Activated T-helper 17 cell treated with anti-CD3 and anti-CD28 coated beads, Interleukin-2, amount 50 U/mL, for 72 hours (primary cell): ENCODE measurements at regions not wholly inside any gene's neighbourhood (a gene's known extent, or its start where the extent isn't known, plus 50 kb on each side); places are given as distances from the start of the nearest gene placed in this dataset.

Experiments
- ATAC-seq: fragments of 150-1000 bp; cut with Tn5 transposase; replicated peaks from 2 replicates; pipeline ENCODE4 v1.10.0; 2021; ENCODE audit warnings: mild to moderate bottlenecking, moderate library complexity
- H3K27ac Mint-ChIP-seq: one replicate; pipeline ENCODE4 v1.8.0; 2022; ENCODE audit warnings: mixed read lengths
- H3K27me3 Mint-ChIP-seq: one replicate; pipeline ENCODE4 v1.8.0; 2022; ENCODE audit warnings: mixed read lengths
- H3K36me3 Mint-ChIP-seq: one replicate; pipeline ENCODE4 v1.8.0; 2022; ENCODE audit warnings: low read depth, mild to moderate bottlenecking, mixed read lengths
- H3K4me1 Mint-ChIP-seq: one replicate; pipeline ENCODE4 v1.8.0; 2022; ENCODE audit warnings: mixed read lengths
- H3K4me3 Mint-ChIP-seq: one replicate; pipeline ENCODE4 v1.8.0; 2022; ENCODE audit warnings: mild to moderate bottlenecking, mixed read lengths
- H3K9me3 Mint-ChIP-seq: one replicate; pipeline ENCODE4 v1.8.0; 2022; ENCODE audit warnings: mixed read lengths

DNA sequence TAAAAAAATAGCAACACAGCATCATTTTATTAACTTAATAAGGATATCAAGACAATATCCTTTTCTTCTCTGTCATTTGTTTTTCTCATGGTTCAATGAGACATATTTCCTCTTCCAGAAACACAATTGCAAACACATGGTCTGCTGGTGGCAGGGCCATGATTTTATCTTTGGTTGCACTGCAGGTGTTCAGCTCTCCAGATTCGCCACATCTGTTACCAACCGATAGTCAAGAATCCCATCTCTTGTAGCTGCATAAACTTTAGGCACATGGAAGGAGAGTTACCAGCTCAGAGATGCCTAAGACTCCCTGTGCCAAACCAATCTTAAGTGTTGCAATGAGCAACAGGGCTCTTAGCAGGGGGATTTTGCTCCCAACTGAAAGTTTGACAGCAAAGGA lies 1303.2 kb upstream of the CELF4 start:
- Mint-ChIP-seq H3K4me3 (no peak overlapping the region), H3K27ac (no peak overlapping the region), H3K36me3 (no peaks in the 10 kb centered on the region), H3K27me3 (peaks cover 3% of the 10 kb centered on the region), H3K4me1 (no peaks in the 10 kb centered on the region), H3K9me3 (no peaks in the 10 kb centered on the region)
- ATAC-seq, result no peak

DNA sequence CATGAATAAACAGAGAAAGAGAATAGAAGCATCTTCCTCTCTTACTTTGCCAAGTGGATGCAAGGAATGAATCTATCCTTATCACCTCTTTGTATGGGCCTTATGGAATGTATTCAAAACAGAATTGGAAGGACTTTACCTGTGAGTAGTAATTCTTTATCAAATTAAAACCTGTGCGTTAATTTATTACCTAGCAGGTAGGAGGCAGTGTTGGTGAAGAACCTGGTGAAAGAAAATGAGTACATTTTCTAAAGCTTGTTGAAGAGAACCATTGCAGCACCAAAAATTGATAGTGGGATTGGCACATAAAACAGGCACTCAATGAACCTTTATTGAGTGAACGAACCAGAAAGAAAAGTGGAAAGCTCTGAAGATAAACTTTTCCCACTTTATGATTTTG lies 1302.1 kb upstream of the CELF4 start:
- Mint-ChIP-seq H3K27ac (no peak overlapping the region), H3K9me3 (no peaks in the 10 kb centered on the region), H3K27me3 (no peaks in the 10 kb centered on the region), H3K36me3 (no peaks in the 10 kb centered on the region), H3K4me1 (no peaks in the 10 kb centered on the region), H3K4me3 (no peak overlapping the region)
- no peak for ATAC-seq

DNA sequence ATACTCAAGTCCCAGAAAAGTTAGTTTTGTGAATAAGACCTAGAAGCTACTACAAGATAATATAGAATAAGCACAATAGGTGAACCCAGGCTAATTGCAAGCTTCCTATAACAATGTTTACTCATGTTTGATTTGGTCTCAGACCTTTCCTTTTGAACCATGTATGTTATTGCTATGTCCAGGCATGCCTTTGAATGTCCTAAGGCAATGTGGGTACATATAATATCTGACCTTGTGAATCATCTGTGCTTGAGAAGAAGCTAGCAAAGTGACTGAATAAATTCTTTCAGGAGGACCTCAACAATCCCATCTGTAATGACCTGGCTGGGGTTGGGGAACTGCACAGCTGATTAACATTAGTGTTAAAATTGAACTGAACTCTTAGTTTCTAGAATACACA lies 1285.9 kb upstream of the CELF4 start:
- Mint-ChIP-seq H3K4me1 (no peaks in the 10 kb centered on the region), H3K4me3 (no peak overlapping the region), H3K9me3 (peaks cover 3% of the 10 kb centered on the region), H3K27ac (no peak overlapping the region), H3K27me3 (no peaks in the 10 kb centered on the region), H3K36me3 (no peaks in the 10 kb centered on the region)
- ATAC-seq, result no peak

DNA sequence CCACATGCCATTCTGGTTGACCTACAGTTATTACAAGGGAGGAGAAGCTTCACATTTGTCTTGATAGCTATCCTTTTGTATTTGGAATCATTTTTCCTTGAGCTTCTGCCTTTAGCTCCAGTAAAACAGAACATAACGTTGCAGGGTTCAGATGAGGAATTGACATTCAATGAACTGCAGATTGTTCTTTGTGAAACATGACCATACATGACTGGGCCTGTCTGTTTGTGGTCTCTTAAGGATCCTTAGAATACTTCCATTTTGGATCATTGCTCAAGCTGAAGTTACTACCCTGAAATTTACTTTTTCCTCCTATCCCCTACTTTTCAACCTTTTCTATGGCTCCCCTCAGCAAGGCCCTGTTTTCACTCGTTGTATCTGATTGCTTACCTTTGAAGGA lies 1281.7 kb upstream of the CELF4 start:
- no peaks in the 10 kb centered on the region for H3K27me3 Mint-ChIP-seq

DNA sequence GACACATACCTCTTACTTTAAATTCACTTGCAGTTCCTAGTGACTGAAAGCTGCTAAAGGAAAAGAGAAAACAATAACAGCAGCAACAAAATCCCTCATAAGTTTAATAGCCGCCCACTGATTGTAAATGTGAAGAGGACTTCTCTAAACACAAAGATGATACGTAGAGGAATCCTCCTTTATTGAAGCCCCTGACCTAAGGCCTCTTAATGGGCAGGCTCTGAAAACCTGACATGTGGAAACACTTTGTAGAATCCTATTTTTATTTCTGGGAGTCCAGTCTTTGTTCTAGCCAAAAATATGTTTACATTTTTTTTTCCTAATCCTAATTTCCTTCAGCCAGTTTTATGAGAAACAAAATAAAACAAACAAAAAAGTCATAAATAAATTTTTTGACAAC lies 1277.7 kb upstream of the CELF4 start:
- Mint-ChIP-seq H3K9me3 (no peaks in the 10 kb centered on the region), H3K4me3 (no peak overlapping the region), H3K4me1 (no peaks in the 10 kb centered on the region), H3K27ac (no peak overlapping the region), H3K27me3 (no peaks in the 10 kb centered on the region), H3K36me3 (no peaks in the 10 kb centered on the region)
- ATAC-seq, result no peak

More for the DNA sequence above, 1281.7 kb upstream of the CELF4 start:
- no peaks in the 10 kb centered on the region for H3K4me1 Mint-ChIP-seq
- H3K36me3 Mint-ChIP-seq, result no peaks in the 10 kb centered on the region
- no peak overlapping the region for H3K4me3 Mint-ChIP-seq
- no peak overlapping the region for H3K27ac Mint-ChIP-seq
- no peaks in the 10 kb centered on the region for H3K9me3 Mint-ChIP-seq
- no peak for ATAC-seq

DNA sequence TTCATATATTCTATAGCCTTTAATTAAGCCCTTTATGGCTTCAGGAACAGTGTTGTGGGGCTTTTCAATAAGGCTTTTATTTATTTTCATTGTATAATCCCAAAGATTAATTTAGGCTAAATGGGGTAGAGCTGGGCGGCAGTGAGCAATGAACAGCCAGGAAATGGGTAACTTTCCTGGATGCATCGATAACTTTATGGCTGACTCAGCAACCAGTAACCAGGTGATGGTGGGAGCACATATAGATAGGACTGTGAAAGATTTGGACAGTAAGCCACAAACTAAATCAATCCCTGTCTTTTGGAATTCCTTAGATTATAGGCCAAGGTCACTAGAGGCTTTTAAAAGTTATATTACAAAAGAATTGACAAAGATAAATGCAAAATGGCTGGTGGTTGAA lies 1260.6 kb upstream of the CELF4 start:
- H3K4me3 Mint-ChIP-seq, result no peak overlapping the region
- no peaks in the 10 kb centered on the region for H3K36me3 Mint-ChIP-seq
- no peaks in the 10 kb centered on the region for H3K4me1 Mint-ChIP-seq
- ATAC-seq, result no peak
- H3K27me3 Mint-ChIP-seq, result no peaks in the 10 kb centered on the region
- no peaks in the 10 kb centered on the region for H3K9me3 Mint-ChIP-seq
- no peak overlapping the region for H3K27ac Mint-ChIP-seq

DNA sequence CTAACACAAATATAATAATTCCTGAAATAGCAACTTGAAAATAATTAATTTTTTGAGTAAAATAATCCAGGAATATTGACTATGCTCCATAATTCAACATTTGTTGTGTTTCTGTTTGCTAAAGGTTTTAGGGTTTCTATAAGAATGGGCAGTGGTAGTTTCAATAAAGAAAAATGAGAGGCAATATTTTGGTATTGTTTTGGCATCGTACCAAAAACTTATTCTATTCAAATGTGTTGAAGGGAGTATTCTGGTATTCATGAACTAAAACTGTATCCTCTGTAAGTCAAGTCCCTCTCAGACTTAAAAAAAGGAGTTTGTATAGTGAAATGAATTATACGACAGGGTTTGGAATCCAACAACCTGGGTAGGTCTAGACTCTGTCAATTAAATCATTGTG lies 1245.6 kb upstream of the CELF4 start:
- Mint-ChIP-seq H3K4me1 (no peaks in the 10 kb centered on the region), H3K27ac (no peak overlapping the region), H3K9me3 (no peaks in the 10 kb centered on the region), H3K36me3 (no peaks in the 10 kb centered on the region), H3K4me3 (no peak overlapping the region), H3K27me3 (no peaks in the 10 kb centered on the region)
- ATAC-seq, result no peak

DNA sequence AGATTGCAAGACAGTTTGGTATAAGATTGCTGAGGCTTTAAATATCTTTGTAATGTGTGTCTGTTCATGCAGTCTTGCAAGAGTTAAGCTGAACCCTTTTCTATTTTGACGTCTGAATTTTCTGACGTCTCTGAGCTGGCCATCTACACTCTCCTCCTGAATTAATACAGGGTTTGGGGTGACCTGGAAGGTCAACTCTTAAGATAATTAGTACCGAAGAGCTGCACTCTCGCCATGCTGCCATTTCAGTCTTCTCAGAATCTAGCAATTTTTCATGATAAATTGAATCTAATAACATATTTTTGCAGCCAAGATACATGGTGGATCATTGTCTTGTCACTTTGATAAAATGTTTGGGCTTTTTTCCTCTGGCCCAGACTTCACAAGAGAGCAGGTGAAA lies 1245.2 kb upstream of the CELF4 start:
- Mint-ChIP-seq H3K36me3 (no peaks in the 10 kb centered on the region), H3K27ac (no peak overlapping the region), H3K4me1 (no peaks in the 10 kb centered on the region), H3K27me3 (no peaks in the 10 kb centered on the region), H3K9me3 (peaks cover 4% of the 10 kb centered on the region), H3K4me3 (no peak overlapping the region)
- ATAC-seq, result no peak

DNA sequence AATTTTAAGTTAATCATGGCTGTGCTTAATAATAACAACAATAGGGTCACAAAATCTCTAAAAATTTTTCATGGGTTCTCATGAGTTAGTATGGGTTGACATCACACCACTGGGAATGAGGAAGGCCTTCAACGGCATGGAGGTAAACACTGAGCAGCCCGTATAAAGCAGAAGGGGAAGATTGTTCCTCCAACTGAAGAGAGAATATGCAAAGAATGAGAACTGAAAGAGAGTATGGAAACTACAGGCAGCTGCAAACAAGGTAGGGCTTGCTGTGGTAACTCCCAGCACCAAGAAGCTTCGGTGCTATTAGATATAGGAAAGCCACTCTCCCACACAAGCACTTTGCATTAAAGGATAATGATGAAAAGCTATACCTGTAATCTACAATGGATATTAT lies 1242.3 kb upstream of the CELF4 start:
- no peaks in the 10 kb centered on the region for H3K4me1 Mint-ChIP-seq
- H3K27me3 Mint-ChIP-seq, result no peaks in the 10 kb centered on the region
- no peak overlapping the region for H3K4me3 Mint-ChIP-seq
- peaks cover 6% of the 10 kb centered on the region for H3K9me3 Mint-ChIP-seq
- ATAC-seq, result no peak
- no peaks in the 10 kb centered on the region for H3K36me3 Mint-ChIP-seq
- no peak overlapping the region for H3K27ac Mint-ChIP-seq

DNA sequence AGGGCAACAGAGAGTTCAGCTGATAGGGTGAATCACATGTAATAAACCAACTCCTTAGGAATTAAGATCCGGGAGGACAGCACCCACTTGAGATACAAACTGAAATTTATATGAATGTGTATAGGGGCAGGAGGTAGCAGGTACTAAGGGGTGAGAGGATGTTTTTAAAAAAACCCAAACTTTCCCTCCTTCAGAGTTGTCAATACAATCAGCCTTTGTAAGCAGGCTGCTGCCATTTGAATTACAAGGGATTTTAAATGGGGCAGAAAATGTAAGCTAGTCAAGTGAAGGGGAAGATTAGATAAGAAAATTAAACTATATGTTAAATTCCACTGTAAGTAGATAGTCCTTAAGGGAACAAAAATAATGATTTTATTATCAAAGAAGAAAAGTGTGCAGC lies 1239.7 kb upstream of the CELF4 start:
- ATAC-seq, result no peak
- Mint-ChIP-seq H3K27ac (no peak overlapping the region), H3K27me3 (no peaks in the 10 kb centered on the region), H3K4me3 (no peak overlapping the region), H3K36me3 (no peaks in the 10 kb centered on the region), H3K9me3 (peaks cover 6% of the 10 kb centered on the region), H3K4me1 (no peaks in the 10 kb centered on the region)

DNA sequence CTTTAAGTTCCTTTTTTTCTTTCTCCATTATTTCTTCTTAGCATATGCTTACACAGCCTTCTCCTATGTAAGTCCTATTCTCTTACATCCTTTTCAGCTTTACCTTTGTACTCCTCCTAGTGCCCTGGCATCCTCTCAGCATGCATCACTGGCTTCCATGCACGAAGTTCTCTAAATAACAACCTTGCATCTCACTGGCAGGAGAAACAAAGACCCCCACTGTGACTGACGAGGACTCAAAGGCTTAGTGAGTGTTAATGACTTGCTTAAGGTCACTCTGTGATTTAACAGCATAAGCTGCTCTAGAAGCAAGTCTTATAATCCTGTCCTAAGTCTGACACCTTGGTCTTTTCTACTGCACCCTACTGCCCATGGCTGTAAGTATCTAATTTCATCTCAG lies 1236.0 kb upstream of the CELF4 start:
- peaks cover 13% of the 10 kb centered on the region for H3K9me3 Mint-ChIP-seq
- H3K27ac Mint-ChIP-seq, result no peak overlapping the region
- H3K36me3 Mint-ChIP-seq, result no peaks in the 10 kb centered on the region
- no peak for ATAC-seq
- H3K4me1 Mint-ChIP-seq, result no peaks in the 10 kb centered on the region
- peaks cover 3% of the 10 kb centered on the region for H3K27me3 Mint-ChIP-seq
- no peak overlapping the region for H3K4me3 Mint-ChIP-seq

DNA sequence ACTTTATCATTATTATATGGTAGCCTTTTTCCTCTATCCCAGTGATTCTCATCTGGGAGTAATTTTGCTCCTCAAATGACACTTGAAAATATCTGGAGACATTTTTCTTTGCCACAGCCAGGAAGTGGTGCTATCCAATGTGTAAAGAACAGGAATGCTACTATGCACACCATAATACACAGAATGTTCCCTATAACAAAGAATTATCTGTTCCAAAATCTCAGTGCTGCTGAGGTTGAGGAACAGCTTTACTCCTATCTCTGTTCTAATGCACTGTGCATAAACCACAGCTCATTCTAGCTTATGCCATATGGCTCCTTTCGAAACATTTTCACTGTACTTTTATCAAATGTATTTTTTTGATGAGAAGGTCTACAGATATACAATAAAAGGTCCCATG lies 1231.2 kb upstream of the CELF4 start:
- ATAC-seq, result no peak
- Mint-ChIP-seq H3K27me3 (peaks cover 3% of the 10 kb centered on the region), H3K9me3 (peaks cover 12% of the 10 kb centered on the region), H3K4me3 (no peak overlapping the region), H3K27ac (no peak overlapping the region), H3K36me3 (no peaks in the 10 kb centered on the region), H3K4me1 (no peaks in the 10 kb centered on the region)

DNA sequence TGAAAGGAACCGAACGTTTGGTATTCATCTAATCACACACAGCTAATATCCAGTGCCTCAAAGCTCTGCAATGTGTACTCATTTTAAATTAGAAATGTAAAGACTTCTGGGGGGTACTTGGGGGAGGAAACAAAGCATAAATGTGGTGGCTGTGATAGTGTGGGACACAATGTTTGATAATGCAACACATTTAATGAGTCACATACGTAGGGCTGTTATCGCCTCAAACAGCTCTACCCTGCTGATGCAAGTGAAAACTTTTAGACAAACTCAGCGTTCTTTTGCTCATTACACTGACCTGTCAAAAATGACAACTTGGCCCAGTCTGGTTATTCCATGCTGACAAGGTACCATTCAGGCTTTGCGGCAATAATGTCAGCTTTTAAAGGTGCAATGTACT lies 1227.1 kb upstream of the CELF4 start:
- peaks cover 5% of the 10 kb centered on the region for H3K9me3 Mint-ChIP-seq
- H3K36me3 Mint-ChIP-seq, result no peaks in the 10 kb centered on the region
- no peak overlapping the region for H3K4me3 Mint-ChIP-seq
- no peaks in the 10 kb centered on the region for H3K4me1 Mint-ChIP-seq
- no peak for ATAC-seq
- no peak overlapping the region for H3K27ac Mint-ChIP-seq
- no peaks in the 10 kb centered on the region for H3K27me3 Mint-ChIP-seq

DNA sequence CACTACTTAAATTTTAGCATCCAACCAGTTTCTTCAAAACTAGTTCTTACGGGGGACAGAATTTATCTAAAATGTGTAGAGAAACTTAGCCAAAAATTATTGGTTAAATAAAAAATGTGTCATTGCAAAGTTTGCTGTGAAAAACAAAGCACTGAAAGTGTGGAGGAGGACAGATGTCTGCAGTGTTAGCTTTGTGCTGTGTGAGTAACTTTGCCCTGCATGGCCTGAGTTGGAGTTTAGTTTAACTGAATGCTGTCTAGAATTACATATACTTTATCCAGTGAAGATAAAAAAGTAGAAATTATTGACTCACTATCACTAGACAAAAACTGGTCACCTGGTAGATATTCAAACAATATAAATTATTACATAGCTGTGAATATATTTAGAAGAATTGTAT lies 1225.2 kb upstream of the CELF4 start:
- H3K27me3 Mint-ChIP-seq, result no peaks in the 10 kb centered on the region
- H3K27ac Mint-ChIP-seq, result no peak overlapping the region
- H3K4me1 Mint-ChIP-seq, result no peaks in the 10 kb centered on the region
- peaks cover 8% of the 10 kb centered on the region for H3K9me3 Mint-ChIP-seq
- H3K36me3 Mint-ChIP-seq, result no peaks in the 10 kb centered on the region
- H3K4me3 Mint-ChIP-seq, result no peak overlapping the region
- no peak for ATAC-seq

DNA sequence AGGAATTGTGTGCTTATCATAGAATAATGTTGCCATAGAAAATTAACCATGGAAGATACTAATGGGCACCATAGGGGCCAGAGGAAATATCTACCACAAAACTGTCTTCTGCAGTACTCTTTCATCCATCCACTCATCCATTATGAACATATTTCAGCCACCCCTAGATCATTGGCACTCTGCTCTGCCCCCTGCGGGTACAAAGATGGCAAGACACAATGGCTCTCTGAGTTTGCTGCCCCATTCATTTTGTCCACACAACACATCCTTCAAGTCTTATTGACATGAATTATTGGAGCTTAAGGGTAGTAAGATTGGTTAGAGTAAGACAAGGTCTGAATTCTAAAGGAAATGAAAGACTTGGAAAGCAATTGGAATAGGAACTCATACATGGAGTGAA lies 1224.7 kb upstream of the CELF4 start:
- Mint-ChIP-seq H3K27ac (no peak overlapping the region), H3K9me3 (peaks cover 8% of the 10 kb centered on the region), H3K36me3 (no peaks in the 10 kb centered on the region), H3K27me3 (no peaks in the 10 kb centered on the region), H3K4me1 (no peaks in the 10 kb centered on the region), H3K4me3 (no peak overlapping the region)
- ATAC-seq, result no peak

DNA sequence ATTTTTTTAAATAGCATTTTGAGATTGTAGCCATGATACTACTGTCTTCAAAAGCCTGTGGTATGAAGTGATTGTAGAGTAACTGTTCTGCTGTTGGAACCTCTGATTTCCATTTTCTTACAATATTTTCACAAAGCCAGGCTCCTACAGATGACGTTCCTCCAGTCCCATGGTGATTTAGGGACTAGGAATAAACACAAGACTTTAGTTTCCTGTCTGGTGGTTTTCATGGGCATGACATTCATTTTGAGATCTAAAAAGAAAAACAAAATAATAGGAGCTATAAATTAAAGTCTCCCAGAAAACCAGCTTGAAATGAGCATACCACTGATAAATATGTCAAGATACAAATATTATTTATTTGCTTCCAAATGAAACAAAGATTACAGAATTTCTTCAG lies 1223.5 kb upstream of the CELF4 start:
- no peak overlapping the region for H3K27ac Mint-ChIP-seq
- H3K27me3 Mint-ChIP-seq, result no peaks in the 10 kb centered on the region
- ATAC-seq, result no peak
- H3K9me3 Mint-ChIP-seq, result peaks cover 8% of the 10 kb centered on the region
- no peak overlapping the region for H3K4me3 Mint-ChIP-seq
- no peaks in the 10 kb centered on the region for H3K36me3 Mint-ChIP-seq
- no peaks in the 10 kb centered on the region for H3K4me1 Mint-ChIP-seq
